ENCODE measurements at regions not wholly inside any gene's neighbourhood (a gene's known extent, or its start where the extent isn't known, plus 50 kb on each side); places are given as distances from the start of the nearest gene placed in this dataset.

GRCh38 chr12:127928615-127929571 is 338.1 kb upstream of the TMEM132C start:
- TF ChIP-seq Cebpa-rat (IDR thresholded peaks at IDR 0.05), result no peak
- H3K9me3 ChIP-seq, result 0 out of 2 replicates have a peak, but pooled peaks cover 7% of the 10 kb centered on the region
- no peaks in the 10 kb centered on the region for H4K20me1 ChIP-seq
- H3K27ac ChIP-seq, result no peak overlapping the region
- H3K9ac ChIP-seq, result no peak overlapping the region
- H3K4me1 ChIP-seq, result peaks cover 7% of the 10 kb centered on the region; the same call in 1 of the 2 replicates
- H3K4me3 ChIP-seq, result no peak overlapping the region
- no peaks in the 10 kb centered on the region for H3K36me3 ChIP-seq
- no peak overlapping the region for H3K4me2 ChIP-seq
- no peaks in the 10 kb centered on the region for H3K27me3 ChIP-seq

- 0 out of 2 replicates have a peak, but pooled peaks cover 7% of the 10 kb centered on the region for H3K9me3 ChIP-seq
- H3K27ac ChIP-seq, result no peak overlapping the region
- no peak for TF ChIP-seq Cebpa-rat (IDR thresholded peaks at IDR 0.05)
- no peaks in the 10 kb centered on the region for H4K20me1 ChIP-seq
- no peaks in the 10 kb centered on the region for H3K36me3 ChIP-seq
- H3K27me3 ChIP-seq, result no peaks in the 10 kb centered on the region
- H3K4me1 ChIP-seq, result peaks cover 7% of the 10 kb centered on the region; the same call in 1 of the 2 replicates
- no peak overlapping the region for H3K4me2 ChIP-seq
- no peak overlapping the region for H3K9ac ChIP-seq
- H3K4me3 ChIP-seq, result no peak overlapping the region
Observed at GRCh38 chr12:127930122-127930521, 336.8 kb upstream of the TMEM132C start.

- Histone ChIP-seq H3K4me3 (no peak overlapping the region), H3K9ac (no peak overlapping the region), H3K4me1 (no peaks in the 10 kb centered on the region), H3K36me3 (no peaks in the 10 kb centered on the region), H4K20me1 (no peaks in the 10 kb centered on the region), H3K27me3 (no peaks in the 10 kb centered on the region), H3K9me3 (0 out of 2 replicates have a peak, but pooled peaks cover 7% of the 10 kb centered on the region), H3K4me2 (no peak overlapping the region), H3K27ac (no peak overlapping the region)
- no peak for TF ChIP-seq Cebpa-rat (IDR thresholded peaks at IDR 0.05)
Observed at GRCh38 chr12:127934409-127934808, 332.6 kb upstream of the TMEM132C start.

DNA sequence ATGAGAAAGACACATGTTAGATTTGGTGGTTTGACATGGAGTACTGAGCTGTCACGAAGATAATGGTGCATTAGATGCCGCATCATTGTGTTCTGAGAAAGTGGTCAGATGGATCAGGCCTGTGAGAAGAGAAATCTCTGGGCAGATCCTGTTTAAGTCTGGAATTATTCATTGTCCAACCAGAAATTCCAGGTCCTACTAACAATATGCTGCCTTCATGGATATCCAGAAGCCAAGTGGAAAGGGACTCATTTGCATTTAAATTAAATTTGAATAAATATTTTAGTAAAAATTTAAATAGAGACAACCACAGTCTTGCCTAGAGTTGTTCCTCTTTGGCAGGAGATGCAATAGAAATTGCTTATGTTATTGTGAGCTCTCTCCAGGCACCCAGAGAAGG is 330.5 kb upstream of the TMEM132C start:
- no peaks in the 10 kb centered on the region for H3K36me3 ChIP-seq
- no peak for TF ChIP-seq Cebpa-rat (IDR thresholded peaks at IDR 0.05)
- no peaks in the 10 kb centered on the region for H4K20me1 ChIP-seq
- no peak overlapping the region for H3K27ac ChIP-seq
- H3K9ac ChIP-seq, result no peak overlapping the region
- H3K27me3 ChIP-seq, result no peaks in the 10 kb centered on the region
- H3K4me1 ChIP-seq, result no peaks in the 10 kb centered on the region
- H3K4me3 ChIP-seq, result no peak overlapping the region
- no peaks in the 10 kb centered on the region for H3K9me3 ChIP-seq
- no peak overlapping the region for H3K4me2 ChIP-seq

GRCh38 chr12:127941332-127941731 is 325.6 kb upstream of the TMEM132C start:
- Histone ChIP-seq H3K9ac (no peak overlapping the region), H3K36me3 (no peaks in the 10 kb centered on the region), H3K4me2 (no peak overlapping the region), H3K9me3 (no peaks in the 10 kb centered on the region), H3K27ac (no peak overlapping the region), H3K27me3 (no peaks in the 10 kb centered on the region), H4K20me1 (no peaks in the 10 kb centered on the region), H3K4me3 (no peak overlapping the region), H3K4me1 (no peaks in the 10 kb centered on the region)
- TF ChIP-seq Cebpa-rat (IDR thresholded peaks at IDR 0.05), result no peak

DNA sequence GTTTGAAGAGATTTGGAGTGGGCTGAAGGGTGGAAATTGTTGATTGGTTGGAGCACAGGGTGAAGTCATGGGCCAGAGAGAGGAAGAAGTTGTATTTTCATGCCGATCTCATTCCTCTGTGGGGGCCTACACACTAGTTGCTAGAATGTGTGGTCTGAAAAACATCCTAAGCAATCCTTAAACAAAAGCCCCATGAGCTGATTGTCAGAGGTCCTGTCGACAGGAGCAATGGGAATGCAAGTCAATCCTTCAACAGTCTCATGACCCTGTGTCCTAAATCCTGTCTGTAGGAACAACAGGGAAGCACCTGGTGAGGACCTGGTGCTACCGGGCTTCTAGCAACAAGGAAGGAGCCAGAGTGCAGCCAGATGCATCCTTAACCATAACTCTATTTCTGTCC is 324.0 kb upstream of the TMEM132C start:
- H3K4me2 ChIP-seq, result no peak overlapping the region
- no peak overlapping the region for H3K4me3 ChIP-seq
- no peaks in the 10 kb centered on the region for H3K36me3 ChIP-seq
- H3K4me1 ChIP-seq, result no peaks in the 10 kb centered on the region
- TF ChIP-seq Cebpa-rat (IDR thresholded peaks at IDR 0.05), result no peak
- H3K9me3 ChIP-seq, result no peaks in the 10 kb centered on the region
- no peak overlapping the region for H3K27ac ChIP-seq
- no peaks in the 10 kb centered on the region for H3K27me3 ChIP-seq
- H4K20me1 ChIP-seq, result no peaks in the 10 kb centered on the region
- no peak overlapping the region for H3K9ac ChIP-seq

- no peak for TF ChIP-seq Cebpa-rat (IDR thresholded peaks at IDR 0.05)
- H3K27ac ChIP-seq, result no peak overlapping the region
- no peak overlapping the region for H3K9ac ChIP-seq
Observed at GRCh38 chr12:127943481-127944210, 323.3 kb upstream of the TMEM132C start.

DNA sequence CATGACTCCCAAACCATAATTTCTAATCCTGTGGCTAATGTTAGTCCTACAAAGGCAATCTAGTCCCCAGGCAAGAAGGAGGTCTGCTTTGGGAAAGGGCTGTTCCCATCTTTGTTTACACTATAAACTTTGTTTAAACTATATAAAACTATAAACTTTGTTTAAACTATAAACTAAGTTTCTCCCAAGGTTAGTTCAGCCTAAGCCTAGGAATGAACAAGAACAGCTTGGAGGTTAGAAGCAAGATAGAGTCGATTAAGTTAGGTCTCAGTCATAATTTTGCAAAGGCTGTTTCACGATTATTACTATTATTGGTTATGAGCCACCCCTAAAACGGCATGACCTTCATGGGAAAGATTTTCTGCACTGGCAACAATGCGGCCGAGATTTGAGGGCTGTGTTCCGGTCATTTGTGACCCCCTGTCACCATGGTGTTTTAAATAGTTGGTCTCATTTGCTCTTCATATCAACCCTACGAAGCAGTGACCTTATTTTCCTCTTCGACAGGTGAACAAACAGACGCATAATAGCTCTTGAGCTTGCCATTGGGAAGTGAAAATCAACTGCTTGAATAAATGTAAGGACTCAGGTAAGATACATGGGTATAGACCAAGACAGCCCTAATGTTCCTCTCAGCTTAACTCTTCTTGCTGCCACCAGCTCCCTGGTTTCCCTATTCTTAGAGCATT is 322.6 kb upstream of the TMEM132C start:
- Histone ChIP-seq H3K9ac (no peak overlapping the region), H3K36me3 (no peaks in the 10 kb centered on the region), H3K4me3 (no peak overlapping the region), H3K27ac (no peak overlapping the region), H4K20me1 (no peaks in the 10 kb centered on the region), H3K4me2 (no peak overlapping the region), H3K9me3 (no peaks in the 10 kb centered on the region), H3K4me1 (no peaks in the 10 kb centered on the region), H3K27me3 (no peaks in the 10 kb centered on the region)
- TF ChIP-seq Cebpa-rat (IDR thresholded peaks at IDR 0.05), result no peak

More at GRCh38 chr12:127943481-127944210, 323.3 kb upstream of the TMEM132C start:
- Histone ChIP-seq H3K4me3 (no peak overlapping the region), H3K4me2 (no peak overlapping the region), H3K27me3 (no peaks in the 10 kb centered on the region), H4K20me1 (no peaks in the 10 kb centered on the region), H3K4me1 (no peaks in the 10 kb centered on the region), H3K9me3 (no peaks in the 10 kb centered on the region), H3K36me3 (no peaks in the 10 kb centered on the region)

GRCh38 chr12:127957001-127957660 is 309.8 kb upstream of the TMEM132C start:
- no peak overlapping the region for H3K4me3 ChIP-seq

More at GRCh38 chr12:127957001-127957660, 309.8 kb upstream of the TMEM132C start:
- Histone ChIP-seq H4K20me1 (no peaks in the 10 kb centered on the region), H3K27ac (no peak overlapping the region), H3K4me2 (no peak overlapping the region), H3K9me3 (no peaks in the 10 kb centered on the region), H3K27me3 (no peaks in the 10 kb centered on the region), H3K36me3 (no peaks in the 10 kb centered on the region), H3K9ac (no peak overlapping the region), H3K4me1 (no peaks in the 10 kb centered on the region)
- no peak for TF ChIP-seq Cebpa-rat (IDR thresholded peaks at IDR 0.05)
